Sigmoid colon (tissue), 6 donors: ENCODE measurements at regions not wholly inside any gene's neighbourhood (a gene's known extent, or its start where the extent isn't known, plus 50 kb on each side); places are given as distances from the start of the nearest gene placed in this dataset.

Source experiments
- DNase-seq: peaks from one replicate; pipeline ENCODE4 v3.0.0-alpha.2; 2019
- H3K27ac ChIP-seq, 4 donors: fragments of 200-600 bp; sonication (generic); one replicate each; pipeline ENCODE4 v1.5.1; 2016 to 2019; ENCODE audit warnings: mild to moderate bottlenecking in 1 of 4
- H3K27me3 ChIP-seq, 3 donors: fragments of 200-600 bp; sonication (generic); one replicate each; pipeline ENCODE4 v1.5.1; 2019; ENCODE audit warnings: mild to moderate bottlenecking in 1 of 3
- H3K36me3 ChIP-seq, 4 donors: fragments of 200-600 bp; sonication (generic); one replicate each; pipeline ENCODE4 v1.5.1; 2016 to 2019
- H3K4me1 ChIP-seq, 4 donors: fragments of 200-600 bp; sonication (generic); one replicate each; pipeline ENCODE4 v1.5.1; 2017 to 2019
- H3K4me3 ChIP-seq, 4 donors: fragments of 200-600 bp; sonication (generic); one replicate each; pipeline ENCODE4 v1.5.1; 2017 to 2019; ENCODE audit warnings: mild to moderate bottlenecking in 2 of 4, moderate library complexity in 1 of 4
- H3K9me3 ChIP-seq, 4 donors: fragments of 200-600 bp in 3 of 4; sonication (generic) in 3 of 4; one replicate each; pipeline versions ENCODE4 v1.5.1 to v1.6.1; 2013 to 2019
- CTCF ChIP-seq, 4 experiments: fragments of 450-650 bp in 3 of 4; fragments of 200-600 bp in 1 of 4; IDR thresholded peaks; one replicate each; pipeline ENCODE4 v1.5.1; 2016 to 2019; ENCODE audit warnings: antibody characterized with exemption in 4 of 4, mild to moderate bottlenecking in 3 of 4, moderate library complexity in 2 of 4
- EP300 ChIP-seq, 4 donors: sonication (generic); formaldehyde crosslinking; IDR thresholded peaks; one replicate each; pipeline ENCODE4 v1.6.1; 2017; ENCODE audit warnings: antibody characterized with exemption in 4 of 4
- POLR2A ChIP-seq, 2 donors: fragments of 450-650 bp; IDR thresholded peaks; one replicate each; pipeline ENCODE4 v1.6.1; 2016; ENCODE audit warnings: antibody characterized with exemption in 2 of 2, mild to moderate bottlenecking in 2 of 2, moderate library complexity in 2 of 2
- POLR2AphosphoS5 ChIP-seq, 4 donors: sonication (generic); formaldehyde crosslinking; IDR thresholded peaks; one replicate each; pipeline ENCODE4 v1.6.1; 2017; ENCODE audit warnings: antibody characterized with exemption in 4 of 4
- WGBS, 2 donors: extraction: QIAGEN DNeasy Blood & Tissue Kit; methylation state at CpG; one replicate each; pipeline ENCODE4 v1.1.7; 2013; 5-methylcytosine and 5-hydroxymethylcytosine counted together
- intact Hi-C: fragments of 100-400 bp; cut with DNase I; formaldehyde crosslinking; loops from one replicate; pipeline ENCODE4 v1.15.1; 2023
- donor health status: healthy with polysubstance abuse.
- donor health status: healthy.

GRCh38 chr13:63090524-63090923 lies 1674.9 kb upstream of the PCDH20 start:
- Histone ChIP-seq H3K27ac (no peak overlapping the region), H3K4me3 (no peak overlapping the region), H3K27me3 (no peaks in the 10 kb centered on the region), H3K36me3 (no peaks in the 10 kb centered on the region), H3K9me3 (no peaks in the 10 kb centered on the region), H3K4me1 (peaks cover 0 to 9% (median 6%) of the 10 kb centered on the region in 4 donors)
- no peak for TF ChIP-seq POLR2AphosphoS5 (IDR thresholded peaks at IDR 0.05)
- TF ChIP-seq EP300 (IDR thresholded peaks at IDR 0.05), result no peak
- TF ChIP-seq CTCF (IDR thresholded peaks at IDR 0.05), result no peak
- TF ChIP-seq POLR2A (IDR thresholded peaks at IDR 0.05), result no peak
- intact Hi-C loops, result no loop called here
- DNase-seq, result no peak
- 7 to 44% methylated on average over 1 of the region's 1 CpG for WGBS, 2 donors

GRCh38 chr13:63088226-63088625 lies 1672.6 kb upstream of the PCDH20 start:
- Histone ChIP-seq H3K27ac (no peak overlapping the region), H3K4me1 (peaks cover 0 to 9% (median 6%) of the 10 kb centered on the region in 4 donors), H3K36me3 (no peaks in the 10 kb centered on the region), H3K9me3 (no peaks in the 10 kb centered on the region), H3K27me3 (no peaks in the 10 kb centered on the region), H3K4me3 (no peak overlapping the region)
- no peak for TF ChIP-seq POLR2AphosphoS5 (IDR thresholded peaks at IDR 0.05)
- TF ChIP-seq CTCF (IDR thresholded peaks at IDR 0.05), result no peak
- TF ChIP-seq POLR2A (IDR thresholded peaks at IDR 0.05), result no peak
- TF ChIP-seq EP300 (IDR thresholded peaks at IDR 0.05), result no peak
- DNase-seq, result no peak
- intact Hi-C loops, result no loop called here
- WGBS, 2 donors, result 75 to 89% methylated on average over 1 of the region's 1 CpG

GRCh38 chr13:63086286-63086685 lies 1670.6 kb upstream of the PCDH20 start:
- Histone ChIP-seq H3K4me3 (no peak overlapping the region), H3K9me3 (peaks cover 0 to 1% (median 0%) of the 10 kb centered on the region in 4 donors), H3K27ac (no peak overlapping the region), H3K4me1 (peaks cover 0 to 9% (median 6%) of the 10 kb centered on the region in 4 donors), H3K36me3 (no peaks in the 10 kb centered on the region), H3K27me3 (no peaks in the 10 kb centered on the region)
- TF ChIP-seq CTCF (IDR thresholded peaks at IDR 0.05) (no peak), EP300 (IDR thresholded peaks at IDR 0.05) (no peak), POLR2A (IDR thresholded peaks at IDR 0.05) (no peak), POLR2AphosphoS5 (IDR thresholded peaks at IDR 0.05) (no peak)
- no peak for DNase-seq
- 69 to 78% methylated on average over 5 of the region's 5 CpGs for WGBS, 2 donors
- intact Hi-C loops, result no loop called here

GRCh38 chr13:63085851-63086250 lies 1670.2 kb upstream of the PCDH20 start:
- Histone ChIP-seq H3K9me3 (peaks cover 0 to 1% (median 0%) of the 10 kb centered on the region in 4 donors), H3K27me3 (no peaks in the 10 kb centered on the region), H3K4me1 (peaks cover 0 to 9% (median 6%) of the 10 kb centered on the region in 4 donors), H3K4me3 (no peak overlapping the region), H3K36me3 (no peaks in the 10 kb centered on the region), H3K27ac (no peak overlapping the region)
- 80 to 81% methylated on average over 4 of the region's 4 CpGs for WGBS, 2 donors
- TF ChIP-seq POLR2A (IDR thresholded peaks at IDR 0.05), result no peak
- no peak for TF ChIP-seq EP300 (IDR thresholded peaks at IDR 0.05)
- TF ChIP-seq CTCF (IDR thresholded peaks at IDR 0.05), result no peak
- no peak for TF ChIP-seq POLR2AphosphoS5 (IDR thresholded peaks at IDR 0.05)
- no peak for DNase-seq
- intact Hi-C loops, result no loop called here

- no peaks in the 10 kb centered on the region for H3K4me1 ChIP-seq
- no peaks in the 10 kb centered on the region for H3K27me3 ChIP-seq
- no peak for DNase-seq
- intact Hi-C loops, result no loop called here
- WGBS, 2 donors, result 94 to 95% methylated on average over 2 of the region's 2 CpGs
- TF ChIP-seq CTCF (IDR thresholded peaks at IDR 0.05) (no peak), POLR2A (IDR thresholded peaks at IDR 0.05) (no peak)
- no peak overlapping the region for H3K27ac ChIP-seq
- H3K4me3 ChIP-seq, result no peak overlapping the region
- H3K9me3 ChIP-seq, result peaks cover 0 to 5% (median under 1%) of the 10 kb centered on the region in 4 donors
- no peaks in the 10 kb centered on the region for H3K36me3 ChIP-seq
Observed at GRCh38 chr13:63081400-63082014, 1665.9 kb upstream of the PCDH20 start.
